GM12891 (cell line): ENCODE measurements at regions not wholly inside any gene's neighbourhood (a gene's known extent, or its start where the extent isn't known, plus 50 kb on each side); places are given as distances from the start of the nearest gene placed in this dataset.

ENCODE experiments used
- POLR2A ChIP-seq: IDR thresholded peaks from 2 replicates; pipeline ENCODE4 v1.6.1; 2011; ENCODE audit warnings: low read depth, low read length, control low read depth
- POLR2AphosphoS5 ChIP-seq: IDR thresholded peaks from 2 replicates; pipeline ENCODE4 v1.6.1; 2011; ENCODE audit warnings: low read depth, low read length, control low read depth
- TAF1 ChIP-seq: IDR thresholded peaks from 2 replicates; pipeline ENCODE4 v1.6.1; 2011; ENCODE audit warnings: low read depth, low read length, control low read depth

GRCh38 chr14:95018821-95019220 lies 138.5 kb downstream of the DICER1 start:
- TF ChIP-seq POLR2AphosphoS5 = no peak
- TF ChIP-seq POLR2A = no peak
- TF ChIP-seq TAF1 = no peak
